ENCODE measurements at regions not wholly inside any gene's neighbourhood (a gene's known extent, or its start where the extent isn't known, plus 50 kb on each side); places are given as distances from the start of the nearest gene placed in this dataset.

DNA sequence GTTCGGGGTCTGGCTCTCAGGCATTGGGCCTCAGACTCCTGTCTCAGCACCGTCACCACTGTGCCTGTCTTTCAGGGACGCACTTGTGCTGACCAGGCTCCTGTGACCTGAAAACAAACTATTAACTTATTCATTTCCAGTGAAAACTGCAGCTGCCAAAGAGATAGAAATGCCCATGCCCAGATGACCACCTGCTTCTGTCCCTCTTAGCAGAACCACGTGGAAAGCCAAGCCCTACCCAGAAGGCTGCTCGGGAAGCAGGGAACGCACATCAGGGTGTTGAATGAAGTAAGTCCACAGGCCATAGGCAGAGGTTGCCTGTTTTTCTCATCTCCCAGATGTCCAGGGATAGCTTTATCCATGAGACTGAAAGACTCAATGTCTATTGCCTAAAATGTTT is 219.3 kb downstream of the EBLN2 start:
- TF ChIP-seq, protein P1, sequence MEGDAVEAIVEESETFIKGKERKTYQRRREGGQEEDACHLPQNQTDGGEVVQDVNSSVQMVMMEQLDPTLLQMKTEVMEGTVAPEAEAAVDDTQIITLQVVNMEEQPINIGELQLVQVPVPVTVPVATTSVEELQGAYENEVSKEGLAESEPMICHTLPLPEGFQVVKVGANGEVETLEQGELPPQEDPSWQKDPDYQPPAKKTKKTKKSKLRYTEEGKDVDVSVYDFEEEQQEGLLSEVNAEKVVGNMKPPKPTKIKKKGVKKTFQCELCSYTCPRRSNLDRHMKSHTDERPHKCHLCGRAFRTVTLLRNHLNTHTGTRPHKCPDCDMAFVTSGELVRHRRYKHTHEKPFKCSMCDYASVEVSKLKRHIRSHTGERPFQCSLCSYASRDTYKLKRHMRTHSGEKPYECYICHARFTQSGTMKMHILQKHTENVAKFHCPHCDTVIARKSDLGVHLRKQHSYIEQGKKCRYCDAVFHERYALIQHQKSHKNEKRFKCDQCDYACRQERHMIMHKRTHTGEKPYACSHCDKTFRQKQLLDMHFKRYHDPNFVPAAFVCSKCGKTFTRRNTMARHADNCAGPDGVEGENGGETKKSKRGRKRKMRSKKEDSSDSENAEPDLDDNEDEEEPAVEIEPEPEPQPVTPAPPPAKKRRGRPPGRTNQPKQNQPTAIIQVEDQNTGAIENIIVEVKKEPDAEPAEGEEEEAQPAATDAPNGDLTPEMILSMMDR (IDR thresholded peaks at IDR 0.05; ENCODE audit: low read depth, low read length) = no peak
- no peak overlapping the region for H3K4me3 ChIP-seq (replicated peaks in 1 of 2; ENCODE audit: low read depth in 2 of 2, low read length in 2 of 2)

DNA sequence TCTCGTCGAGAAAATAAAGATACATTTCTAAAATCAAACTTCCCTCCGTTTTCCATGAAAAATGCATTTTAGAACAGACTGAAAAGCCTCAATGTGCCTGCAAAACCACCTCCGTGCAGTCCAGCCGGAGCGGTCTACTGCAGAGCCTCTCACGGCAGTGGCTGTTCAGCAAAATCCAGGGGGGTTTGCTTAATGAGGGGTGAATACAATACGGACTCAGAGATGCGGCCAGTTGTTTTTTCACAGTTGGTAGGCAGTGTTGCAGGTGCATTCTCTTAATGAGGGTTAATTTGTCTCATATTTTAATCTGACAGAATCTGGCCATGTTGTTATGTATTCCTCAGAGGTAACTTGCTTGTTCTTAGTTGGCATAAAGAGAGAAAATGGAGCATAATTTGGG is 223.0 kb downstream of the EBLN2 start:
- TF ChIP-seq, protein P1 (IDR thresholded peaks at IDR 0.05; ENCODE audit: low read depth, low read length) = no peak
- H3K4me3 ChIP-seq (replicated peaks in 1 of 2; ENCODE audit: low read depth in 2 of 2, low read length in 2 of 2) = no peak overlapping the region
- no peak for DNase-seq (ENCODE audit: low read depth in 2 of 2)

More for the DNA sequence above, 219.3 kb downstream of the EBLN2 start:
- no peak for DNase-seq (ENCODE audit: low read depth in 2 of 2)

DNA sequence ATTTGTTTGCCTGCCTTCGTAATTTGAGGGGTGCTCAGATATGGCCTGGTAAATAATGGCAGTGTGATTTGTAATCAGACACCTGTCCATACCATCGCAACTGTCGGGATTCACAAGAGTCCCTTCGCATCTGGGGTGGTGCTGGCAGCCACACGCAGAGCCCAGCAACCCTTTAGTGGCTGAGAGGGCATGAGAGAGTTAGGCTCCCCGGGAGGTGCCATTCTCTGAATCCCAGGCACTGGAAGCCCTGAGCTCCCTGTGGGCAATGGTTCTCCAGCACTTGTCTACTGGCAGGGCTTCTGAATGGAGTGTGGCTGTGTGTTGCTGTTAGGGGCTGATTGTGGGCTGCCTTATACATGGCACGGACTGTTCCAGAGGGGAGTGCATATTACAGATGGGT is 230.1 kb downstream of the EBLN2 start:
- TF ChIP-seq, protein P1 (IDR thresholded peaks at IDR 0.05; ENCODE audit: low read depth, low read length) = no peak
- no peak for DNase-seq (ENCODE audit: low read depth in 2 of 2)
- H3K4me3 ChIP-seq (replicated peaks in 1 of 2; ENCODE audit: low read depth in 2 of 2, low read length in 2 of 2) = no peak overlapping the region

DNA sequence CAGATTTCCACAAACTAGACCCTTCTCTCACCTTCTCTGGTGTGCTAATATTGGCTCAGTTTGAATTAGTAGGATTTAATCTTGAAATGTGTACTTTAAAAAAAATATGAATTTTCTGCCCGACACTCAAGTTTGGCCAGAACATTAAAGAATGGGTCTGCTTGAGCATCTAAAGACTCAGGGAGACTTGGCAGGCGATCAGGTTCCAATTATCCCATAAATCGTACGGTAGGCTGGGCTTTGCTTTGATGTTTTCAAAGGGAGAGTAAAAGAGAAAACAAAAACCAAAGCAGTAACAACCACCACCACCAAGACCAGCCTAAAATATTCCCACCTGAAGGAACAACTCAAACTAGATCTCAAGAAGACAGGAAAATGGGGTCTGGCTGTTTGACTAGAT is 230.8 kb downstream of the EBLN2 start:
- TF ChIP-seq, protein P1 (IDR thresholded peaks at IDR 0.05; ENCODE audit: low read depth, low read length) = no peak
- H3K4me3 ChIP-seq (replicated peaks in 1 of 2; ENCODE audit: low read depth in 2 of 2, low read length in 2 of 2) = no peak overlapping the region
- no peak for DNase-seq (ENCODE audit: low read depth in 2 of 2)

DNA sequence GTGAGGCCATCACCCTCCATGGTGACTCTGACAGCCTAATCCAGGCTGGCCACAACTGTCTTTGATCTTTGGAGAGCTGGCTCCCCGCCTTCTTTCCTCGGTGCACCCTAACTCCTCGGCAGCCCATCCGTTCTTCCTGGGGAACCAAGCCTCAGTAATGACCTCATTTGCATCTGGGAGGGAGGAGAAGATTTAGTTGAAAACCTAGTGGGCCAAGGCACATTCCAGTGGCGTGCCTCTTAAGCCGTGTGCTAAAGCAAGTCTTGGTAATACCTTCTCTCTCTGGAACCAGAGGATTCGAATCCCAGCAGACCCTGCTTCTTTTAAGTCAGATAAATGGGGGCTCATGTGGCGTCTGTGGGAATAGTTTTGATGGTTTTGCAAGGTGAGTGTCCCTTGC is 233.1 kb downstream of the EBLN2 start:
- DNase-seq (ENCODE audit: low read depth in 2 of 2) = no peak
- H3K4me3 ChIP-seq (replicated peaks in 1 of 2; ENCODE audit: low read depth in 2 of 2, low read length in 2 of 2) = no peak overlapping the region
- TF ChIP-seq, protein P1 (IDR thresholded peaks at IDR 0.05; ENCODE audit: low read depth, low read length) = no peak

DNA sequence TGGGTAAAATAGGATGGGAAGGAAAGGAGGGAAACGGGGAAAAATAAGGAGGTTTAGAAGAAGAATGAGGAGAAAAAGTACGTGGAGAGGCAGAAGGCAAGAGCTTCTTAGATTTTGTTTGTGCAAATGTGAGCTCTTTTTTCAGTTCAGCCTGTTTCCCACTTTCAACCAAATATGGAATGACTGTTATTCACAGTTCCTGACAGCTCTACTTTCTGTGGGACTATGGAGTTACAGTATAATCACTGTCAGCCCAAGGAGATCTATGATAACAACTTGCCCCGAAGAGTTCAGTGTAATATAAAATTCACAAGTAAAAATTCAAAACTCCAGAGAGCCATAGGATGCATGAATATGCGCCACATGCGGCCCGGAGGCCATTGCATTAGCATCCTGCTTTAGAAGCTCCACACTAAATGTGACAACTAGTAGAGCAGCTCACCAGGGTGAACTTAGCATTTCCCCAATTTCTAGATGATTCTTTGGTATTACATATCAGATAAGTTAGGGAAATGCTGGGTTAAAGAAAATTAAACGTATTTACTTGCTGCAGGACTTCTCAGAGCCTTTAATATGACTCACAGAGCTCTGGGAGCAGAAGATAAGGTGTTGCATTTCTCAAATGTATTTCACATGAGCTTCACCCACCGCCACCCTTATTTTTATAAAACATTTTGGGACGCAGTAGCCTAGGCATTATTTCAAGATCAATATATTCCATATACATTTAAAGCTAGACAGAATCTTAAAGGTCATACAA is 234.6 kb downstream of the EBLN2 start:
- H3K4me3 ChIP-seq (replicated peaks in 1 of 2; ENCODE audit: low read depth in 2 of 2, low read length in 2 of 2) = no peak overlapping the region
- TF ChIP-seq, protein P1 (IDR thresholded peaks at IDR 0.05; ENCODE audit: low read depth, low read length) = no peak
- DNase-seq (ENCODE audit: low read depth in 2 of 2) = no peak

DNA sequence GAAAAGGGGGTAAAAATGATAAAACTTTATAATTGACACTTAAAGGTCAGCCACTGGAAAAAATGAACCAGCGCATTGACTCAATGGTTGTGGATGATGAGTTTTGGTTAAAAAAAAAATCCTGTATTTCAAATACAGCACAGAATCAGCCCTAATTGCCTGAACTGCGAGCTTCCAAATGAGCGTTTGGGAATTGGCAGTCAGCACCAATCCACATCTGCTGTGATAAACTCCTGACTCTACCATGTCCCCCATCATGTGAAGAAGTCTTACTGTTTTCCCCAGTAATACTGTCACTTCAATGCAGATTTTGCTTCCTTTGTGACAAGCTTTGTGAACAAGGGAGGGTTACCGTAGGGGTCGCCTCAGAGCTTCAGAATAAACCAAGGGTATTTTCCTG is 235.4 kb downstream of the EBLN2 start:
- TF ChIP-seq, protein P1 (IDR thresholded peaks at IDR 0.05; ENCODE audit: low read depth, low read length) = no peak
- no peak overlapping the region for H3K4me3 ChIP-seq (replicated peaks in 1 of 2; ENCODE audit: low read depth in 2 of 2, low read length in 2 of 2)

More for the DNA sequence above, 235.4 kb downstream of the EBLN2 start:
- DNase-seq (ENCODE audit: low read depth in 2 of 2) = no peak
